NCI-H1048 (cell line): ENCODE measurements at regions not wholly inside any gene's neighbourhood (a gene's known extent, or its start where the extent isn't known, plus 50 kb on each side); places are given as distances from the start of the nearest gene placed in this dataset.

Experiments
- DNase-seq: peaks from one replicate; lab custom pipeline; 2025; lab: John Stamatoyannopoulos, UW

DNA sequence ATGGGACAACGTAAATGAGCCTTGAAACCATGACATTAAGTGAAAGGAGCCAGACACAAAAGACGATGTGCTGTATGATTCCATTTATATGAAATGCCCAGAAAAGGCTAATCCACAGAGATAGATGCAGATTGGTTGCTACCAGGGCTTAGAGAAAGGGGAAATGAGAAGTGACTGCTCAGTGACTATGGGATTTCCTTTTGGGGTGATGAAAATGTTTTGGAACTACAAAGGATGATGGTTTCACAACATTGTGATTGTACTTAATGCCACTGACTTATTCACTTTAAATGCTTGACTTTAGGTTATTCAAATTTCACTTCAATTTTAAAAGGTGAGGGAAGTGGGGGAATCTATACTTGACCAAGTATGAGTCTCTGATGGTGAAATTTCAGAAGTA lies 414.3 kb downstream of the SETD4 start:
- DNase-seq = no peak

DNA sequence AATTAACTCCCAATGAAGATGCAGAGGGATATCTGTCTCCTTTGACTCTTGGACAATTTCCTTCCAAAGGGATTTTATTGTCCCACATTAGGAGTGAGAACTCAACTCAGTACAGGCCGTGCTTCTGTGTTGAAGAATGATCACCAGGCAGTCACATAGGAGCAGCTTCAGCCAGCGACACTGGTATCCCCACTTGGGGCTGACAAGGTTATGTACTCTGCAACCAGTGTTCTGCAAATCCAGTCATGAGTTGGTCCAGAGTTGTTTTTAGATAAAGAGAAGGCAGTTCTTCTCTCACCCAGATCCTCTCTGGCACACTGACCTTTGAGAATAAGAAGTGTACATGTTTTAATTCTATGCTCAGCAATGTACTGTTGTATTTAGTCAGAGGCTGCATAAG lies 415.8 kb downstream of the SETD4 start:
- DNase-seq = no peak

DNA sequence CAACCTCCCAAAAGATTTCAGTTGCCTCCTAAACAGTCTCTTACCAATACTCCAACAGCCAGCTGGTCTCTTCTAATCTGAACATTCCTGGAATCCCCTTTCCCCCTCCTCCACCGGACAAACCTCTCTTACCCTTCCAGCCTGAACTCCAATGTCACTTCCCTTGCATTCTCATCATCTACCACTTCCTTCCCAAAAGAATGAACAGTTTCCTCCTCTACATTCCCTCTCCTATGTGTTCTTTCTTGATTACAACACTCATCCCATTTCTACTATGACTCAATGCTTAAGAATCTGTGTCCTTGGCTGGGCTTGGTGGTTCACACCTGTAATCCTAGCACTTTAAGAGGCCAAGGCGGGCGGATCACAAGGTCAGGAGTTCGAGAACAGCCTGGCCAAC lies 417.1 kb downstream of the SETD4 start:
- DNase-seq = no peak

DNA sequence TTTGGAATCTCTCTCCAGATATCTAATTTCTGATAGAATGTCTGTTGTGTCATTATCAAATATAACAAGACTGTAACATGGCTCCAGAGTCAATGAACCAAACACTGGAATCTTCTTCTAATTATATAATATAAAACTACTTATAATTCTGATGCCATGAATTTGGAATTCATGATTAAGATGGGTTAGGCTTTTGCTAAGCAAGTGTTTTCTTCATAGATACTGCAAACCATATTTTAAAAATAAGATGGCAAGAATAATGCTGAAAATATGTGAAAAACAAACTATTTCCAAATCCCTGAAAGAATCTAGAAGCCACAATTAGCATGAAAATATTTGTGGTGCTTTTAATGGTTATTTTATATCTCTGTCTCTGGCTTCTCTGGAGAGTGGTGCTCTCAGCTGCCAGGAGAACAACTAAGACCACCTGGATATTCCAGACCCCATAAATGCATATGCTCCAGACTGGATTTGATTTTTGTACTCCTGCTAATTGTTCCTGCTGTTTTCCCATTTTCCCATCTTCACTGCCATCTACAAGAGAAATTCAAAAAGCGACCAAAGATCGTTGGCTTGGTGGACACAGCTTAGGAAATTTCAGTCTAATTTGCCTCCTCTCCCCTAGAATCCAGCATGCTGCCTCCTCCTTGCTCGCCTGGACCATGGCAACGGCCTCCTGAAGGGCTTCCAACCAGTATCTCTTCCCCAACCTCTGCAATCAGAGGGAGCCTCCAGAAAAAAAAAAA lies 418.9 kb downstream of the SETD4 start:
- no peak for DNase-seq

DNA sequence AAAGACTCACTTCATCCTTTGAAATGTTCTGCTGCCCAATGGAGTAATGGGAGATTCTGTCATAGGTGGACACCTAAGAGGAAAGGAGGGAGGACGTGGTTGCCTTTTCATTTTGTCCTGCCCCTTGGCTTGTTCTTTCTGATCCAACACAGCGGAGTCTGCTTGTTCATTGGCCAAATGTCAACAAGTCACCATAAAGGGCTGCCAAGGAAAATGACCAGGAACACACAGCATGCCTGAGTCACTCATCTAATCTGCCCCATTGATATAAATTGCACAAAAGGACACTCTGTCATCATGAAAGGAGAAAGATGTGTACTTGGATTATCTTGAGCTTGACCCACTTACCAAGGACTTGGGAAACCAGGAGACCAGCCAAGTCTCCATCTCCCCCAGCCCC lies 422.9 kb downstream of the SETD4 start:
- DNase-seq = no peak

DNA sequence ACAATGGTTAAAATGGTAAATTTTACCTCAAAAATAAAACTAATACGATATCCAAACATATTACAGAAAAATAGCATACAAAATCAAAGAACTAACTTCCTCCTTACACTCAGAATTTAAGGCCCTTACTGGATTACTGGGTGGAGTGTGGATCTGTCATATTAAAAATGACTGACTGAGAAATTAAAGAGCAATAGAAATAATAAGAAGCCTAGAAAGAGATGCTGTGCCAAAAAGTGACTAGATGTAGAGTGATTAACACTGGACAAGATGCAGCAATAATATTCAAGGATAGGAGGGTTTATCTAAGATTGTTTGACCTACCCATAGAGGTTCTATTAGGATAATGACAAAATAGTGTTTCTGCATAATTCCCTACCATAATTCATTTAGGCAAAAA lies 424.3 kb downstream of the SETD4 start:
- no peak for DNase-seq

DNA sequence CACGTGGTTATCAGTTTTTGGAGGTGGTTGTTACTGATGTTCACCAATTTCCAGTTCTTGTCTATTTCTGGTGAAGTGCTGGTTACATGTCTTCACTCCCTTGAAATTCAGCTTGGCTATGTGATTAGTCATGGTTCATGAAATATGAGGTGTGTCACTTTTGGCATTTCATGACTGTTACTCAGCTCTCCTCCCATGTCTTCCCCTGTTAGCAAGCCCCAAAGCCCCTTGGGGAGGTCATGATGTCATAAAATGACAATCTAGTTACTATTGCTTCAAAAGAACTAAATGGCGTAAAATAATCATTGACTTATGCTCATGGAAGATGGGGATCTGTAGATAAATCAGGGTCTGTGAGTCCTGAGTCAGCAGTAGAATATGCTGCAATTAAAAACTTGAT lies 425.1 kb downstream of the SETD4 start:
- no peak for DNase-seq

DNA sequence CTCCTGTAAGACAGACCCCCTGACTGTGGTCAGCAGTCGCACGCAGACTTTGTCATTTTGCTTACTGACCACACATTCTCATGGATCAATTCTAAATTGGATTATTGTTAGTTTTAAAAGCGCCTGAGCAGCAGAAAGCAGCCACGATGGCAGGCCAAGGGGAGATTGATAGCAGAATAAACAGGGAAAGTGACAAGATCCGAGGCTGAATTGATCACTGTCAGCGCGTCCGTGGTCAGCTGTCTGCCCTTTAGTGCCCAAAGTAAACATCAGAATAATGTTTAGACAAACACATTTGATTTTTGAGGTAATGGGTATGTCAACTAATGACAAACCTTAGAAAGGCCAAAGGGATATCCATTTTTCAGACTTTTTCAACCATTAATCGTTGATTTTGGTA lies 426.8 kb downstream of the SETD4 start:
- DNase-seq = no peak

DNA sequence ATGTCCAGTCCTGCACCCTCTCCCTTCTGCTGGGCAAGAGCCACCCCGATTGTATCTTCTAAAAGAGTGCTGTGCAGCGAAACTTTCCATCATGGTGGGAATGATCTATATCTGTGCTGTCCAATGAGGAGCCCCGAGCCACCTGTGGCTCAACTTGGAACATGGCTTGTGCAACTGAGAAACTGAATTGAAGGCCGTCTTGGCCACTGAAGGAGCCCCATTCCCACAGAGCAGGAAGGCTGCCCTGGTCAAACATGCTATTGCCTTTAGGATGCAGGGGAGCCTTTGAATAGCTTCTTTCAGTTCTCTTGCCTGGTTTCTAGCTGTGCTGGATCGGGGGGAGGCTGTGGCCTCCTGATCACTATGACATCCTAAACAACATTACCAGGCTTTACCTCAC lies 427.6 kb downstream of the SETD4 start:
- DNase-seq = no peak

DNA sequence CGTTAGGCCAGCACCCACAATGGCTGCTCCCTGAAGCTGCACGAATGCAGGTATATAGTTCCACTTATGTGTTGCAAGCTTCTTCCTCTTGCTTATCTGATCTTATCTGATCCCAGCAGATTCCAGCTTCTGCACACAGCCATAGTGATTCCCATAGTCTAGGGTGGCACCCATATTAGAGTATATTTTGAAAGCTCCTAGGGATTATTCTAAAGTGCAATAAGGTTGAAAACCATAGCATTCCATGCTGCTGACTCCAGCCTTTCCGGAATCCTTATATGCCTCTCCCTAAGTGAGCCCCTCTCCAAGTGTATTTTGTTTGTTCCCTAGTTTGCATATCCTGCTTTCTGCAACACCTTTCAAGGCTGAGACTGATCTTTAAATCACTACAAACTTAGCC lies 432.0 kb downstream of the SETD4 start:
- no peak for DNase-seq

DNA sequence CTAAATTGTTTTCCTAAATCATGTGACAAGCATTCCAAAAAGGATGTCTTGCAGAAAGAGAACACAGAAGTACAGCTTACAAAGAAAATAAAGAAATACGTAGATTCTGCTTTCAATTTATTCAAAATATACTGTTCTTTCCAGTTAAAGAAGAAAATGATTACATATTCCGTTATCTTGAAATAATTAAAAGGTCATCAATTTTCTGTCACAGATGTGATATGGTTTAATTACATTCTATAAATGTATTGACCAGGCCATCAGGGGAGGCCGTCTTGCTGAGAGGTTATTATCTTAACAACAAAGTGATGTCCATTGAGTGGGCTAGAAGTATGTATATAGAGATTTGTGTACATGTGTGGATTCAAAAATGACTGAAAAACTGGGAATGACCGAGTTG lies 432.9 kb downstream of the SETD4 start:
- DNase-seq = no peak

DNA sequence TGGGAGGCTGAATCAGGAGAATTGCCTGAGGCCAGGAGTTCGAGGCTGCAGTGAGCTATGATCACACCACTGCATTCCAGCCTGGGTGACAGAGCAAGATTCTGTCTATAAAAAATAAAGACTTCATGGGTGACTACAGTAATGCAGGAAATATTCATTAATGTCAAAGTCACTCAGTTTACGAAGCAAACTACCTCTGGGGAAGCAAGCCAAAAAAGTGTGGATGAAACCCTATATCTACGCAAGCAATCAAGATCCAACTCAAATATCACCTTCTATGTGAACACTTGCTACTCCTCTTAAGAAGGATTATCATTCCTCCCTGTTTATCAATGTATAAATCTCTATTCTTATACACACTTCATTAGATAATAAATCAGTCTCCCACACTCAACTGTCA lies 434.8 kb downstream of the SETD4 start:
- DNase-seq = no peak

DNA sequence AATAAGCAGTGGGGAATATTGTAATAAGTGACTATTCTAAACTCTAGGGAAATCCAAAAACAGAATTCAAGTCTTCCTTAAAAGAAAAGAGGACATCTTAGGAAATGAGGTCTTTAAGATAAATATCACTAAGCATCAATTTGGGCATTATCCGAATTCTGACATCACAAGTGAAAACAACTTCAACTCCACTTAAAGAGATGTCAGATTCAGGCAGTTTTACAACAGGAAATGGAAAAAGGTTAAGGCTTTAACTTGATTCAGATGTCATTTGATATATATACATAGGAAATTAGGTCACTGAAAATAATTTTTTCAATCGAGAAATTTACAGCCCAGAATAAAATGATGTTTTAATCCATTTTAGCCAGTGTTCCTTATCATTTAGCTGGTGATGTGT lies 435.4 kb downstream of the SETD4 start:
- no peak for DNase-seq

DNA sequence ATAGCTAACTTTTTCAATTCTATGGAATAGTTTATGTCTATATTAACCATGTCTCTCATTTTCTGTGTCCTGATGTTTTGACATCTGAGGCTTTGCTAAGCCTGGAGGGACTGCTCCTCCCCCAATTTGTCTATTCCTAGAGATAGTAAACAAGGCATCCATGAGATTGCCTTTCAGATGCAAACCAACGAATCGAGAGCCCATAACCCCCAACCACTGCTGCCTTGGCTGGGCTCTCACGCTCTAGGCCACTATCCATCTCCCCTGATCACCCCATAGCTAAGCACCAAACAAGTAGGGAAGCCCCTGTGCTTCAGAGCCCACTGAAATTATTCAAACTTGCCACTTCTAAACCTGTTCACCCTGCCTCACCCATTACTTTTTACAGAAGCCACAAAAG lies 437.7 kb downstream of the SETD4 start:
- DNase-seq = no peak

DNA sequence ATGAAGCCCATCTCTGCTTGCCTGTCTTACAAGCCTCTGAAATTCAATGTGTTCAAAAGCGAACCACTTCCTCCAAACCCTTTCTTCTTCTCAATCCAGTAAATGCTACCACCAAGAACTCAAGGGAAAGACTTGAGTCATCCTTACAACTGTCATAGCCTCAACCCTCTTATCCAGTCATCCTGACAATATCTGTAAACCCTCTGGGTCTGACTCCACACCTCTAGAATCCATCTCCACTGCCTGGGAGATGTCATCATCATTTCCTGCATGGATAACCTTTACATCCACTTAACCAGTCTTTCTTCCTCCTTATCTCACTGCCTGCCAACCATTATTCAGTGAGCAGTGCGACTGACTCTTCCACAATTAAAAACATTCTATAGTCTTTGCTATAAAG lies 441.1 kb downstream of the SETD4 start:
- no peak for DNase-seq

DNA sequence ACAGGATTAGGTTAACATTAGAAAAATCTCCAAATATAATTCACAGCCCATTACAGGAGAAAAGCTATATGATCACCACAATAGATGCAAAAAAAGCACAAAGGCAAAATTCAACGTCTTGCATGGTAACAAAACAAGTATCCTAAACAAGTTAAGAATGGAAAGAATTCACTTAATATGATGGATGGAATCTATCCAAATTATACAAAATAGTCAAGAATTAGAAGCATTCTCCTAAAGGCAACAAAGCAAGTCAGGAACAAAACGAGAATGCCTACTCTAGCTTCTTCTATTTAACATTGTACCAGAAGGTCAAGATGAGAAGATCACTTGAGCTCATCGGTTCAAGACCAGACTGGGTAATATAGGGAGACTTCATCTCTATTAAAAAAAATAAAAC lies 442.8 kb downstream of the SETD4 start:
- no peak for DNase-seq

DNA sequence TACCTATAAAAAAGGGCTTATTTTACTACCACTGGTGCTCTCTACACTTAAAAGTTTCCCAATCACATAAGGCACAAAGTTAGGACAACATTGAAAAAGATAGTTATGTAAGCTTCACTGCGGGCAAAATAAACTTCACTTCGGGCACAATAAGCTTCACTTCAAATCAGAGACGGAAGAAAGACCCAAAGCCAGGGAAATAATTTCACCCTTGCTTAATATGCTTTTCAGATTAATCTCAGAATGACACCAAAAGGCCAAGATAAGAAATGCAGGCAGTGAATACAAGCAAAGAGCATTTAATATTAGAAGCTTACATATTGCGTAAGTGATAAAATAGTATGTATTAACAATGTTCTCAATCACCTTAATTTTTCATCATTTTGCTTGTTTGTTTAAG lies 444.2 kb downstream of the SETD4 start:
- DNase-seq = no peak

DNA sequence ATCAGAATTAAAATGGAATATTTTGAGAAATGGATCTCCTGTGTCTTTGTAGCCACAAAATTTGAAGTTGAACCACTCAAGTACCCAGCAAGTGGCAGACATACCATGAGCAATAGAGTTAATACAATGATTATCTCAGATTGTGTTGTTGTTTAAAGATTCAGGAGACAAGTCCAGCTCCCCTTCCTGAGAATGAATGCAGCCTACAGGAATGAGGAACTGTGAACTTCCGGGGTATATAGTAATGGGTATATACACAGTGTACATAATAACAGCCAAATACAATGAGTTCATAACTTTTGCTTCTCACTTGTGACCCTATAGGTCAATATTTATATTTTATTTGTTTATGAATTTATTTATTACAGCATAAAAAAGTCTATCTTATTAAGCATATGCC lies 445.0 kb downstream of the SETD4 start:
- no peak for DNase-seq

DNA sequence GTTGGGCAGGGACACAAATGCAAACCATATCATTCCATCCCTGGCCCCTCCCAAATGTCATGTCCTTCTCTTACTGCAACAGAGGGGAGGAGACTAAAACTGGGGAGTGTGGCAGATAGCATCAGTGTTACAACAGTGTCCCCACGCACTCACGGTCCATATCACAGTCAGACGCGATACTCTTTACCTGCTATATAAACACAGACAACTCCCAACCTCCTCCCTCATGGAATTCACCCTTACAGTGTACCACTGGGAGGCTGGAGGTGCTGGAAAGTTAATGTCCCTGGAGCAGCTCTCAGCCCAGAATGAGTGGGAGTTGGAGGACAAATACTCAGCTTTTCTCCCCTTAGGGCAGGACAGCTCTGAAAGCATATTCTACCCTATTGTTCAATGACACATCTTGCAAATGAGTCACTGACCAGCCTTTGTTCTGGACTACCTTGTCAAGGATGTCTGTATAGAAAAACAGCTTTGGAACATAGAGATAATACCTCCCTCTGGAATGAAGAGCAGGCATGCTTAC lies 445.9 kb downstream of the SETD4 start:
- DNase-seq = no peak

DNA sequence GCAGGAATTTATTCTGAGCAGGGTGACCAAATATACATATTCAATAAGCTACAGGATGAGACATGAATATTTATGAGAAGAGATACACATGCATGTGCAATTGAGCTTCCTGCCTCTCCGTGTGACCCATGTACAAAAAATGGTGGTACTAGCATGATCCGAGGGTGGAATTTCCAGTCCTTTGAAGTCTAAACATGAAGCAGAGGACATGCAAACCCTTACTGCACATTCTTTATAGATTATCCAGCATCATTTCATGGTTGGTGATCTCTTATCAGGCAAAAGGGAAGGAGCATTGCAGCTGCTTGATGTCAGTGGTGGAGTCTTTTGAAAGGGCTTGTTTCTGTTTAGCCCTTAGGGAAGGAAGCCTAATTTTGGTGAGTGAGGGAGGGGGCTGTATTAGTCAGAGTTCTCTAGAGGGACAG lies 448.6 kb downstream of the SETD4 start:
- DNase-seq = no peak

DNA sequence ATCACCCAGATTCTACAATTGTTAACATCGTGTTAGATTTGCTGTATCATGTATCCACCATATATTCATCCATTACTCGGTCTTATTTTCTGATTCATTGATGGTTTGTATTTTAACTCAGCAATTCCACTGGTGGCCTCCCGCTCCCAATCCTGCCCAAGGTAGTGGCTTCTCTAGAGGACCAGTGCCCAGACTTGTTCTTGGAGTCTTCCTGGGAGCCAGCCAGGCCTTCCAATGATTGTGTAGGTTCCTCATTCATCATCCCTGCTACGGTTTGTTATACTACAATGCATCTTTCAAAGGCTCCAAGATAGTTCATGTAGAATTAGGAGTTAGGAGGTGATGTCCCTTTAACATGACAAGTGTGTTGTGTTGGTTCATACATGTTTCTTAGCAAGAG lies 451.1 kb downstream of the SETD4 start:
- DNase-seq = no peak

DNA sequence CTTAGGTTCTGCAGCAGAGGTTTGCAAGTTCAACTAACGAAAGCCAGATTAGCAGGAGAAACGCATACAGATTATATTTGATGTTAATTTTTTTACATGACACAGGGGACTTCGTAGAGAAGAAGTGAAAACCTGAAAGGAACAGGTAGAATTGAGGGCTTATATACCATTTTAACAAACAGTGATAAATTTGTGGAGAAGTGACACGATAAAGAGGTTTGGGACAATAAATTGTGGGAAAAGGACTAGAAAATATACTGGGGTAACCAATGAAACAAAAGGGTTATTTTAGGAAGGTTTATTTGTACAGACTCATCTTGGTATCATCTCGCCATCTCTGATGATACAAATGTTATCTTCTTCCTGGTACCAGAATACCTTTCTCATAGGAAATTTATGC lies 452.9 kb downstream of the SETD4 start:
- no peak for DNase-seq

DNA sequence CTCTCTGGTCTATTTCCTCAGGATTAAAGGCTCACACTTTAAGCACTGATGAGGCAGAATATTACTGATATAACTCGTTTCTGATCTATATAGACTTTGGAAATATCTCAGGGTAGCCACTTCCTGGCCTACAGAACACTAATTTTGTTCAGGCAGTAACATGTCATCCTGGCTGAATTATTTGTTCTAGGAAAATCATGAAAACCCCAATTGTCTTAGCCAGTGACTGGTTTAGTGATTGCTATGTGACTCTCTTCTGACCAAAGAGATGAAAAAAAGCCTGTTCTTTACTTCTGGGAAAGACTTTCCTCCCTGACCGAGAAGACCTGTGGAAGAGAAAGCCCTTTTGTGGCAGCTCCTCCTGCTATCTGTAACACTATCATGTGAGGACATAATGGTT lies 453.7 kb downstream of the SETD4 start:
- DNase-seq = no peak

DNA sequence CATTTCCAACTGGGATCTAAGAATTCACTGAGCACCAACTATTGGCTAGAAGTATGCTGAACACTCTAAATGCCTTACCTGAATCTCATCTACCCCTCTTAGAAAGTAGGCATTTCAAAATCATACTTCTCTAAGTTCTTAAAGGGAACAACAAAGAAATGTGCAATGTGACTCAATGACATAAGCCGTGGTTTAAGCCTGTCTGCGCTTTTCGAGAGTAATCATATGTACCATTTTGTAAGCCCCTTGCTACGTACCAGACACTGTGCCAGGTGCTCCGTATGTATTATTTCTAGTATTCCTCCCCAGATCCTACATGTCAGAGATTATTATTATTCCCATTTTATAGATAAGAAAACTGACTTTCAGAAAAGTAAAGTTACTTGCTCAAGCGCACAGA lies 454.2 kb downstream of the SETD4 start:
- DNase-seq = no peak
